NB4 (cell line): ENCODE measurements at regions not wholly inside any gene's neighbourhood (a gene's known extent, or its start where the extent isn't known, plus 50 kb on each side); places are given as distances from the start of the nearest gene placed in this dataset.

Experiments used
- POLR2A ChIP-seq: IDR thresholded peaks from 2 replicates; pipeline ENCODE4 v1.6.1; 2011; ENCODE audit warnings: mild to moderate bottlenecking; ENCODE audit not compliant: insufficient read length; ENCODE audit errors: extremely low read depth
- TF ChIP-seq, protein P1 (sequence below): IDR thresholded peaks from one replicate; pipeline ENCODE4 v1.5.1; 2012; ENCODE audit warnings: low read depth, low read length
- TF ChIP-seq, protein P2 (sequence below): IDR thresholded peaks from 2 replicates; pipeline ENCODE4 v1.6.1; 2011; ENCODE audit warnings: low read depth, low read length

DNA sequence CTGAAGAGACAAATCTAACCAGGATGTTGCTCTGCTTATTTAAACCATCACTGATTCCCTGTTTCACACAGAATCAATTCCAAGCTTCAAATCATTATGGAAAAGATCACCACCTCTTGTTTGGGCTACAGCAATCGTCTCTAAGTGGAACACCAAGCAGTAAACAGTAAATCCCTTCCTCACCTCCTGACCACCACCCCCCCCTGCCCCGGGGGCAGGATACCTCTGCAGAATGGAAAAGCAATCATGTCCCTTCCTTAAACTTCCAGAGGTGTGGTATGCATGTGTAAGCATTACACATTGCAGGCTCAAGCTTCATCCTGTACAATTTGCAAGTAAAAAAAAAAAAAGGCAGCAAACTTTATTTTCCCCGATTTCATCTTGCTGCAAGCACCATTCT is 373.8 kb downstream of the NPIPA8 start:
- no peak for TF ChIP-seq POLR2A
- TF ChIP-seq, protein P1, sequence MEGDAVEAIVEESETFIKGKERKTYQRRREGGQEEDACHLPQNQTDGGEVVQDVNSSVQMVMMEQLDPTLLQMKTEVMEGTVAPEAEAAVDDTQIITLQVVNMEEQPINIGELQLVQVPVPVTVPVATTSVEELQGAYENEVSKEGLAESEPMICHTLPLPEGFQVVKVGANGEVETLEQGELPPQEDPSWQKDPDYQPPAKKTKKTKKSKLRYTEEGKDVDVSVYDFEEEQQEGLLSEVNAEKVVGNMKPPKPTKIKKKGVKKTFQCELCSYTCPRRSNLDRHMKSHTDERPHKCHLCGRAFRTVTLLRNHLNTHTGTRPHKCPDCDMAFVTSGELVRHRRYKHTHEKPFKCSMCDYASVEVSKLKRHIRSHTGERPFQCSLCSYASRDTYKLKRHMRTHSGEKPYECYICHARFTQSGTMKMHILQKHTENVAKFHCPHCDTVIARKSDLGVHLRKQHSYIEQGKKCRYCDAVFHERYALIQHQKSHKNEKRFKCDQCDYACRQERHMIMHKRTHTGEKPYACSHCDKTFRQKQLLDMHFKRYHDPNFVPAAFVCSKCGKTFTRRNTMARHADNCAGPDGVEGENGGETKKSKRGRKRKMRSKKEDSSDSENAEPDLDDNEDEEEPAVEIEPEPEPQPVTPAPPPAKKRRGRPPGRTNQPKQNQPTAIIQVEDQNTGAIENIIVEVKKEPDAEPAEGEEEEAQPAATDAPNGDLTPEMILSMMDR, result no peak
- TF ChIP-seq, protein P2, sequence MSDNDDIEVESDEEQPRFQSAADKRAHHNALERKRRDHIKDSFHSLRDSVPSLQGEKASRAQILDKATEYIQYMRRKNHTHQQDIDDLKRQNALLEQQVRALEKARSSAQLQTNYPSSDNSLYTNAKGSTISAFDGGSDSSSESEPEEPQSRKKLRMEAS, result no peak
